Mesothelial cell of epicardium (in vitro differentiated cells): ENCODE measurements at regions not wholly inside any gene's neighbourhood (a gene's known extent, or its start where the extent isn't known, plus 50 kb on each side); places are given as distances from the start of the nearest gene placed in this dataset.
"Not testable (repeated sequence)": the region's sequence is repeated elsewhere in the genome, so short reads cannot be mapped to it uniquely, and the experiment has no call there.

Source experiments
- DNase-seq, 2 experiments: peaks; one replicate each; pipeline ENCODE4 v3.0.0; 2021; ENCODE audit warnings: low spot score in 2 of 2; ENCODE audit not compliant: unreplicated experiment in 2 of 2
- H3K27ac Mint-ChIP-seq: 2 replicates; pipeline ENCODE4 v1.8.0; 2021; ENCODE audit warnings: mixed read lengths
- H3K27me3 Mint-ChIP-seq: 2 replicates; pipeline ENCODE4 v1.8.0; 2021; ENCODE audit warnings: low read depth, mixed read lengths
- H3K36me3 Mint-ChIP-seq: 2 replicates; pipeline ENCODE4 v1.8.0; 2021; ENCODE audit warnings: mixed read lengths
- H3K4me1 Mint-ChIP-seq: 2 replicates; pipeline ENCODE4 v1.8.0; 2021; ENCODE audit warnings: mixed read lengths
- H3K4me3 Mint-ChIP-seq: 2 replicates; pipeline ENCODE4 v1.8.0; 2021; ENCODE audit warnings: mild to moderate bottlenecking, moderate library complexity, mixed read lengths
- H3K9me3 Mint-ChIP-seq: 2 replicates; pipeline ENCODE4 v1.8.0; 2021; ENCODE audit warnings: mixed read lengths
- TF ChIP-seq, protein P1 (sequence below): fragments of 200-600 bp; sonication (generic); IDR thresholded peaks from one replicate; pipeline ENCODE4 v1.5.0; 2021; ENCODE audit warnings: antibody characterized with exemption; ENCODE audit not compliant: unreplicated experiment

DNA sequence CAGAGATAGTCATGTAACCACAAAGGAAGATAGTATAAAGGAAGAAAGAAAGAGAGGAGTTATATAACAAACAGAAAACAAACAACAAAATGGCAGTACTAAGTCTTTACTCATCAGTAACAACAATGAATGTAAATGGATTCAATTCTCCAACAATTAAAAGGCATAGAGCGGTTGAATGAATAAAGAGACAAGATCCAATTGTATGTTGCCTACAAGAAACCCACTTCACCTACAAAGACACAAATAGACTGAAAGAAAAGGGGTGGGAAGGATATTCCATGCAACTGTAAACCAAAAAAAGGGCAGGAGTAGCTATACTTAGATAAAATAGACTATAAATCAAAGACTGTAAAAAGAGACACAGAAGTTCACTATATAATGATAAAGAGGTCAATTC, 157.3 kb upstream of the CREB1 start:
- H3K27me3 Mint-ChIP-seq, result no peaks in the 10 kb centered on the region
- H3K4me3 Mint-ChIP-seq, result no peak overlapping the region
- no peaks in the 10 kb centered on the region for H3K4me1 Mint-ChIP-seq
- peaks cover 28% of the 10 kb centered on the region for H3K9me3 Mint-ChIP-seq
- no peaks in the 10 kb centered on the region for H3K36me3 Mint-ChIP-seq
- no peak for DNase-seq
- H3K27ac Mint-ChIP-seq, result no peak overlapping the region
- TF ChIP-seq, protein P1, sequence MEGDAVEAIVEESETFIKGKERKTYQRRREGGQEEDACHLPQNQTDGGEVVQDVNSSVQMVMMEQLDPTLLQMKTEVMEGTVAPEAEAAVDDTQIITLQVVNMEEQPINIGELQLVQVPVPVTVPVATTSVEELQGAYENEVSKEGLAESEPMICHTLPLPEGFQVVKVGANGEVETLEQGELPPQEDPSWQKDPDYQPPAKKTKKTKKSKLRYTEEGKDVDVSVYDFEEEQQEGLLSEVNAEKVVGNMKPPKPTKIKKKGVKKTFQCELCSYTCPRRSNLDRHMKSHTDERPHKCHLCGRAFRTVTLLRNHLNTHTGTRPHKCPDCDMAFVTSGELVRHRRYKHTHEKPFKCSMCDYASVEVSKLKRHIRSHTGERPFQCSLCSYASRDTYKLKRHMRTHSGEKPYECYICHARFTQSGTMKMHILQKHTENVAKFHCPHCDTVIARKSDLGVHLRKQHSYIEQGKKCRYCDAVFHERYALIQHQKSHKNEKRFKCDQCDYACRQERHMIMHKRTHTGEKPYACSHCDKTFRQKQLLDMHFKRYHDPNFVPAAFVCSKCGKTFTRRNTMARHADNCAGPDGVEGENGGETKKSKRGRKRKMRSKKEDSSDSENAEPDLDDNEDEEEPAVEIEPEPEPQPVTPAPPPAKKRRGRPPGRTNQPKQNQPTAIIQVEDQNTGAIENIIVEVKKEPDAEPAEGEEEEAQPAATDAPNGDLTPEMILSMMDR, result no peak

DNA sequence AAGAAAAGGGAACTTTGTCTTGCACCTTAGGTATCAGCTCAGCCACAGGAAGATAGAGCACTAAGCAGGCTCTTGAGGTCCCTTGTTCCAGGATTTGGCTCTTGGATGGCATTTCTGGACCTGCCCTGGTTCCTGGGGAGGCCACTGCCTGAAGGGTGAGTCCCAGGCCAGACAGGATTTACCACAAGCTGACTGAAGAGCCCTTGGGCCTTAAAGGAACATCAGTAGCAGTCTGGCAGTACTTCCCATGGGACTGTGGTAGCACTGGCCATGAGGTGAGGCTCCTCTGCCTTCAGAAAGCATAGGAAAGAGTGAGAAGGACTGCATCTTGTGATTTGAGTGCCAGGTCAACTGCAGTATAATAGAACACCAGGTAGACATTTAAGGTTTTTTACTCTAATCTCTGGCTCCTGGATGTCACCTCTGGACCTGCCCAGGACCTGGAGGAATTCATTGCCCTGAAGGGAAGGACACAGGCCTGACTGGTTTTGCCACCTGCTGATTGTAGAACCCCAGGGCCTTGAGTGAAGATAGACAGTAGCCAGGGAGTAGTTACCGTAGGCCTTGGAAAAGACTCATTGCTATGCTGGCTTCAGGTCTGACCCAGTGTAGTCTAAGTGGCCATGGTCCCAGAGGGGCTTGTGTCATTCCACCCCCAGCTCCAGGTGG, 154.4 kb upstream of the CREB1 start:
- H3K36me3 Mint-ChIP-seq, result peaks cover 3% of the 10 kb centered on the region
- TF ChIP-seq, protein P1, result no peak
- no peaks in the 10 kb centered on the region for H3K4me1 Mint-ChIP-seq
- DNase-seq, result no peak
- peaks cover 55% of the 10 kb centered on the region for H3K9me3 Mint-ChIP-seq
- no peak overlapping the region for H3K27ac Mint-ChIP-seq
- H3K4me3 Mint-ChIP-seq, result no peak overlapping the region
- no peaks in the 10 kb centered on the region for H3K27me3 Mint-ChIP-seq

DNA sequence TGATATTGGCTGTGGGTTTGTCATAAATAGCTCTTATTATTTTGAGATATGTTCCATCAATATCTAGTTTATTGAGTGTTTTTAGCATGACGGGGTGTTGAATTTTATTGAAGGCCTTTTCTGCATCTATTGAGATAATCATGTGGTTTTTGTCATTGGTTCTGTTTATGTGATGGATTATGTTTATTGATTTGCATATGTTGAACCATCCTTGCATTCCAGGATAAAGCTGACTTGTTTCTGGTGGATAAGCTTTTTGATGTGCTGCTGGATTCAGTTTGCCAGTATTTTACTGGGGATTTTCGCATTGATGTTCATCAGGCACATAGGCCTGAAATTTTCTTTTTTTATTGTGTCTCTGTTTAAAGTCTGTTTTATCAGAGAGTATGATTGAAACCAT, 151.1 kb upstream of the CREB1 start:
- not testable (repeated sequence) for H3K4me3 Mint-ChIP-seq, H3K27me3 Mint-ChIP-seq, H3K4me1 Mint-ChIP-seq, H3K36me3 Mint-ChIP-seq, DNase-seq, H3K27ac Mint-ChIP-seq
- H3K9me3 Mint-ChIP-seq, result peaks cover 57% of the 10 kb centered on the region

DNA sequence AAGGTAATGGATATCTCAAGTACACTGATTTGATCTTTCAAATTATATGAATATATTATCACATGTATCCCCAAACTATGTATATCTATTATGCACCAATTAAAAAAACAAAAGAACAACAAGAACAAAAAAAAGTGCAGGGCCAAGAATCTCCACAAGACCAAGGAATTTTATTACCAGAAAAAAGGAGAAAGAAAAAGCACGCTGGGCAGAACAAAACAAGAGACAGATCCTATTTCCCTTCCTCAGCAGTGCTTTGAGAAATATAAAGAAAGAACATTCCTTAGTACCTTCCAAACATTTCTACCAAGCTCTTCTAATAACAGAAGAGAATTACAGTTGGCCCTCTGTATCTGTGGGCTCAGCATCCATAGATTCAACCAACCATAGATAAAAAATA, 144.7 kb upstream of the CREB1 start:
- peaks cover 3% of the 10 kb centered on the region for H3K36me3 Mint-ChIP-seq
- H3K4me1 Mint-ChIP-seq, result no peaks in the 10 kb centered on the region
- TF ChIP-seq, protein P1, result no peak
- H3K9me3 Mint-ChIP-seq, result peaks cover 26% of the 10 kb centered on the region
- no peak overlapping the region for H3K27ac Mint-ChIP-seq
- DNase-seq, result no peak
- H3K27me3 Mint-ChIP-seq, result no peaks in the 10 kb centered on the region
- H3K4me3 Mint-ChIP-seq, result no peak overlapping the region

DNA sequence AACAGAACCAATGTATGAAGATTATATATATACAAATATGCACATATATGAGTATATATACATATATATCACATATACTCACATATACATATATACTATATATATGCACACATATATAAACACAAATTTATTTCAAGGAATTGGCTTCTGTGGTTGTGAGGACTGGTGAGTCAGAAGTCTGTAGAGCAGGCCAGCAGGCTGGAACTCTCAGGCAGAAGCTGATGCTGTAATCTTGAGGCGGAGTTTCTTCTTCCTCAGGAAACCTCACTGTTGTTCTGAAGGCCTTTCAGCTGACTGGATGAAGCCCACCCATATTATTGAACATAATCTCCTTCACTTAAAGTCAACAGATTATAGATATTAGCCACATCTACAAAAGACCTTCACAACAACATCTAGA, 143.9 kb upstream of the CREB1 start:
- Mint-ChIP-seq H3K36me3 (peaks cover 3% of the 10 kb centered on the region), H3K4me3 (no peak overlapping the region), H3K27ac (no peak overlapping the region), H3K9me3 (peaks cover 23% of the 10 kb centered on the region), H3K27me3 (no peaks in the 10 kb centered on the region), H3K4me1 (no peaks in the 10 kb centered on the region)
- no peak for DNase-seq
- TF ChIP-seq, protein P1, result no peak

DNA sequence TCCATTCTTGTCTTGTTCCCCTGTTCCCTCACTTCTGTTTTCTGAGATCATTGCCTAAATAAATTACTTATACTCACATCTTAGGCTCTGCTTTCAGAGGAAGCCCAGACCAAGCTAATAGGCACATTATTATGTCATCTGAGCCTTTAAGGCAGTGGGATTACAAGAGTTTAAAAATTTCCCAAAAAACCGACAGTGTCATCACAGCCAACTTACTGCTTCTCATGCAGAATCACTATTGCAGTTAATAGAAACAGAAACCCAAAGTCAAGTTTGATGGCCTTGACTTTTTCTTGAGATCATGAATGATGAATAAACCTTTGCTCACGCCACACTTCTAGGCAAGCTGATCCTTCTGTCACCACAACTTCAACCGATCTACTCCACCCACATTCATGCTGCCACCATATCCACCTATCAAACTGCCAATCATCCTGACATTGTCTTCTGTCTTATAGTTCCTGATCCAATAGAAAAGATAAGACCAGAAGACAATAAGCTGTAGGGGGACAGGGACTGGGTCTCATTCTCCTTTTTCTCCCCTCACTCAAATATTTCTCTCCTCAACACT, 142.7 kb upstream of the CREB1 start:
- no peaks in the 10 kb centered on the region for H3K36me3 Mint-ChIP-seq
- no peak for DNase-seq
- H3K4me1 Mint-ChIP-seq, result no peaks in the 10 kb centered on the region
- peaks cover 15% of the 10 kb centered on the region for H3K9me3 Mint-ChIP-seq
- H3K4me3 Mint-ChIP-seq, result no peak overlapping the region
- H3K27ac Mint-ChIP-seq, result no peak overlapping the region
- TF ChIP-seq, protein P1, result no peak
- H3K27me3 Mint-ChIP-seq, result no peaks in the 10 kb centered on the region
